Epidermal melanocyte (primary cell): ENCODE measurements at regions not wholly inside any gene's neighbourhood (a gene's known extent, or its start where the extent isn't known, plus 50 kb on each side); places are given as distances from the start of the nearest gene placed in this dataset.
"Not testable (repeated sequence)": the region's sequence is repeated elsewhere in the genome, so short reads cannot be mapped to it uniquely, and the experiment has no call there.

Source experiments
- DNase-seq: peaks from one replicate; pipeline ENCODE4 v3.0.0; 2011; ENCODE audit warnings: low spot score; ENCODE audit not compliant: insufficient read length

GRCh38 chr15:66961901-66962300 lies 103.5 kb upstream of the SMAD3 start:
- no peak for DNase-seq

- DNase-seq, result no peak
Measured at GRCh38 chr15:66962522-66962921, 102.9 kb upstream of the SMAD3 start.

- DNase-seq, result no peak
Measured at GRCh38 chr15:66963084-66963483, 102.3 kb upstream of the SMAD3 start.

GRCh38 chr15:66963710-66964109 lies 101.7 kb upstream of the SMAD3 start:
- DNase-seq, result no peak

- DNase-seq, result no peak
Measured at GRCh38 chr15:66964111-66964738, 101.2 kb upstream of the SMAD3 start.

- DNase-seq, result no peak
Measured at GRCh38 chr15:66964791-66965190, 100.6 kb upstream of the SMAD3 start.

- DNase-seq, result no peak
Measured at GRCh38 chr15:66965201-66965900, 100.1 kb upstream of the SMAD3 start.

GRCh38 chr15:66966256-66966655 lies 99.1 kb upstream of the SMAD3 start:
- no peak for DNase-seq

GRCh38 chr15:66968806-66969596 lies 96.4 kb upstream of the SMAD3 start:
- no peak for DNase-seq

GRCh38 chr15:66974131-66974530 lies 91.3 kb upstream of the SMAD3 start:
- DNase-seq, result not testable (repeated sequence)

GRCh38 chr15:66976106-66976640 lies 89.2 kb upstream of the SMAD3 start:
- not testable (repeated sequence) for DNase-seq

GRCh38 chr15:66980326-66980725 lies 85.1 kb upstream of the SMAD3 start:
- DNase-seq, result not testable (repeated sequence)

- DNase-seq, result no peak
Measured at GRCh38 chr15:66981771-66982170, 83.6 kb upstream of the SMAD3 start.

- no peak for DNase-seq
Measured at GRCh38 chr15:66982250-66982649, 83.2 kb upstream of the SMAD3 start.

GRCh38 chr15:66982816-66983215 lies 82.6 kb upstream of the SMAD3 start:
- DNase-seq, result no peak

- DNase-seq, result no peak
Measured at GRCh38 chr15:66985653-66986052, 79.7 kb upstream of the SMAD3 start.

GRCh38 chr15:66986951-66987350 lies 78.5 kb upstream of the SMAD3 start:
- no peak for DNase-seq

- no peak for DNase-seq
Measured at GRCh38 chr15:66993090-66993489, 72.3 kb upstream of the SMAD3 start.

GRCh38 chr15:66993874-66994696 lies 71.3 kb upstream of the SMAD3 start:
- DNase-seq, result no peak

- no peak for DNase-seq
Measured at GRCh38 chr15:66994927-66995656, 70.3 kb upstream of the SMAD3 start.

GRCh38 chr15:66996094-66996493 lies 69.3 kb upstream of the SMAD3 start:
- DNase-seq, result no peak
